IMR-90 (cell line): ENCODE measurements at regions not wholly inside any gene's neighbourhood (a gene's known extent, or its start where the extent isn't known, plus 50 kb on each side); places are given as distances from the start of the nearest gene placed in this dataset.

Experiments
- ATAC-seq: fragments of 200-7000 bp; cut with Tn5 transposase; 2 replicates; pipeline ENCODE4 v1.9.1; 2020; ENCODE audit warnings: low read depth, mild to moderate bottlenecking, moderate library complexity
- BruUV-seq: library from RNA; stranded (reverse); fragments of 400-500 nt; replicated peaks from 2 replicates; lab custom pipeline; 2021; lab: Mats Ljungman, UMichigan
- CTCF ChIA-PET: fragments of 300-600 bp; formaldehyde crosslinking; extraction: SDS; loops from one replicate; lab custom pipeline; 2021; ENCODE audit warnings: antibody characterized with exemption; lab: Yijun Ruan, JAX
- POLR2A ChIA-PET: fragments of 300-600 bp; sonication (Branson Sonifier 250); formaldehyde crosslinking; loops from one replicate; lab custom pipeline; 2022; ENCODE audit warnings: antibody characterized with exemption; ENCODE audit not compliant: unreplicated experiment; lab: Charles Lee
- DNase-seq: peaks from one replicate; pipeline ENCODE4 v3.0.0; 2013
- H2AFZ ChIP-seq: replicated peaks from 2 replicates; pipeline ENCODE3; 2013; ENCODE audit warnings: low read length, mild to moderate bottlenecking; ENCODE audit not compliant: poor library complexity
- H2AK5ac ChIP-seq: 2 replicates; pipeline ENCODE4 v1.6.1; 2013; ENCODE audit warnings: low read depth, low read length, inconsistent platforms
- H2AK9ac ChIP-seq: replicated peaks from 2 replicates; pipeline ENCODE3; 2013; ENCODE audit warnings: mild to moderate bottlenecking, low read depth, low read length, moderate library complexity; ENCODE audit not compliant: poor library complexity
- H2BK120ac ChIP-seq: 2 replicates; pipeline ENCODE4 v1.6.1; 2013; ENCODE audit warnings: low read depth, low read length, inconsistent platforms
- H2BK15ac ChIP-seq: 3 replicates; pipeline ENCODE4 v1.6.1; 2013; ENCODE audit warnings: low read depth, low read length, inconsistent platforms
- H2BK20ac ChIP-seq: 2 replicates; pipeline ENCODE4 v1.6.1; 2013; ENCODE audit warnings: low read depth, mild to moderate bottlenecking, inconsistent platforms, low read length, moderate library complexity
- H2BK5ac ChIP-seq: 2 replicates; pipeline ENCODE4 v1.6.1; 2013; ENCODE audit warnings: mild to moderate bottlenecking, low read depth, low read length, inconsistent platforms; ENCODE audit not compliant: poor library complexity, severe bottlenecking
- H3K14ac ChIP-seq: replicated peaks from 2 replicates; pipeline ENCODE4 v1.6.1; 2013; ENCODE audit warnings: low read depth, low read length, inconsistent platforms
- H3K18ac ChIP-seq: 2 replicates; pipeline ENCODE4 v1.6.1; 2013; ENCODE audit warnings: low read depth, low read length, control low read depth
- H3K23ac ChIP-seq: 2 replicates; pipeline ENCODE4 v1.6.1; 2013; ENCODE audit warnings: low read depth, low read length, inconsistent platforms
- H3K27ac ChIP-seq: 2 replicates; pipeline ENCODE4 v1.5.1; 2013; ENCODE audit warnings: mild to moderate bottlenecking, control low read depth, low read length; ENCODE audit not compliant: insufficient read depth
- H3K27me3 ChIP-seq: 2 replicates; pipeline ENCODE4 v1.6.1; 2013; ENCODE audit warnings: low read length; ENCODE audit not compliant: control insufficient read depth, insufficient read depth
- H3K36me3 ChIP-seq: 2 replicates; pipeline ENCODE4 v1.6.1; 2013; ENCODE audit warnings: low read length, mixed read lengths; ENCODE audit not compliant: control insufficient read depth, insufficient read depth
- H3K4ac ChIP-seq: 2 replicates; pipeline ENCODE4 v1.6.1; 2013; ENCODE audit warnings: low read depth, low read length, inconsistent platforms
- H3K4me1 ChIP-seq: 2 replicates; pipeline ENCODE4 v1.6.1; 2013; ENCODE audit warnings: low read length, mixed read lengths; ENCODE audit not compliant: control insufficient read depth, insufficient read depth
- H3K4me2 ChIP-seq: 2 replicates; pipeline ENCODE4 v1.6.1; 2013; ENCODE audit warnings: low read depth, mild to moderate bottlenecking, control low read depth, low read length, moderate library complexity
- H3K4me3 ChIP-seq: 2 replicates; pipeline ENCODE4 v1.5.1; 2013; ENCODE audit warnings: low read depth, mild to moderate bottlenecking, control low read depth, low read length, moderate library complexity; ENCODE audit not compliant: insufficient read depth
- H3K56ac ChIP-seq: 2 replicates; pipeline ENCODE4 v1.6.1; 2013; ENCODE audit warnings: low read length, inconsistent platforms; ENCODE audit not compliant: insufficient read depth; ENCODE audit errors: extremely low read depth
- H3K79me1 ChIP-seq, 2 experiments: 2 replicates each; pipeline ENCODE4 v1.6.1; 2013; ENCODE audit warnings: low read length in 2 of 2, inconsistent platforms in 1 of 2, low read depth in 1 of 2
- H3K9ac ChIP-seq: 2 replicates; pipeline ENCODE4 v1.6.1; 2013; ENCODE audit warnings: low read depth, low read length, control low read depth
- H3K9me1 ChIP-seq: 2 replicates; pipeline ENCODE4 v1.6.1; 2013; ENCODE audit warnings: low read length, inconsistent platforms; ENCODE audit not compliant: insufficient read depth
- H3K9me3 ChIP-seq: 2 replicates; pipeline ENCODE4 v1.6.1; 2013; ENCODE audit warnings: low read length; ENCODE audit not compliant: control insufficient read depth, insufficient read depth
- H4K20me1 ChIP-seq: 2 replicates; pipeline ENCODE4 v1.6.1; 2013; ENCODE audit warnings: low read length, inconsistent platforms; ENCODE audit not compliant: insufficient read depth
- H4K5ac ChIP-seq: 2 replicates; pipeline ENCODE4 v1.6.1; 2013; ENCODE audit warnings: mild to moderate bottlenecking, low read depth, low read length, control low read depth
- H4K8ac ChIP-seq, 2 experiments: 2 replicates each; pipeline ENCODE4 v1.6.1; 2013; ENCODE audit warnings: low read depth in 2 of 2, low read length in 2 of 2, control low read depth in 1 of 2, inconsistent platforms in 1 of 2
- H4K91ac ChIP-seq: 2 replicates; pipeline ENCODE4 v1.6.1; 2013; ENCODE audit warnings: low read depth, low read length, inconsistent platforms; ENCODE audit not compliant: insufficient read depth
- BHLHE40 ChIP-seq: fragments of 150-350 bp; IDR thresholded peaks from 2 replicates; pipeline ENCODE4 v1.6.1; 2016; ENCODE audit warnings: mild to moderate bottlenecking, low read depth, low read length
- CEBPB ChIP-seq: IDR thresholded peaks from 2 replicates; pipeline ENCODE4 v1.6.1; 2012; ENCODE audit warnings: low read depth, low read length, improper control_type of control experiment
- CHD1 ChIP-seq: IDR thresholded peaks from 2 replicates; pipeline ENCODE4 v1.6.1; 2012; ENCODE audit warnings: low read depth, low read length, improper control_type of control experiment
- FOS ChIP-seq: fragments of 150-350 bp; IDR thresholded peaks from 2 replicates; pipeline ENCODE4 v1.6.1; 2016; ENCODE audit warnings: low read depth, low read length
- MAFK ChIP-seq: IDR thresholded peaks from 2 replicates; pipeline ENCODE4 v1.6.1; 2012; ENCODE audit warnings: low read depth, low read length, improper control_type of control experiment
- MAZ ChIP-seq: IDR thresholded peaks from 2 replicates; pipeline ENCODE4 v1.6.1; 2012; ENCODE audit warnings: low read depth, mild to moderate bottlenecking, low read length, improper control_type of control experiment, moderate library complexity, borderline replicate concordance
- MXI1 ChIP-seq: IDR thresholded peaks from 2 replicates; pipeline ENCODE4 v1.6.1; 2012; ENCODE audit warnings: low read depth, mild to moderate bottlenecking, low read length, moderate library complexity, borderline replicate concordance
- NFE2L2 ChIP-seq: fragments of 150-350 bp; IDR thresholded peaks from 2 replicates; pipeline ENCODE4 v1.6.1; 2016; ENCODE audit warnings: low read depth, mild to moderate bottlenecking, low read length
- POLR2A ChIP-seq: IDR thresholded peaks from 2 replicates; pipeline ENCODE4 v1.6.1; 2012; ENCODE audit warnings: mild to moderate bottlenecking, low read depth, low read length
- RAD21 ChIP-seq: IDR thresholded peaks from 2 replicates; pipeline ENCODE4 v1.6.1; 2012; ENCODE audit warnings: low read length, improper control_type of control experiment
- RCOR1 ChIP-seq: IDR thresholded peaks from 2 replicates; pipeline ENCODE4 v1.6.1; 2012; ENCODE audit warnings: mild to moderate bottlenecking, low read length, improper control_type of control experiment; ENCODE audit not compliant: insufficient replicate concordance
- RFX5 ChIP-seq: IDR thresholded peaks from 2 replicates; pipeline ENCODE4 v1.8.0; 2012; ENCODE audit warnings: low read depth, mild to moderate bottlenecking, low read length, moderate library complexity
- SMC3 ChIP-seq: fragments of 150-350 bp; IDR thresholded peaks from 2 replicates; pipeline ENCODE4 v1.6.1; 2016; ENCODE audit warnings: low read depth, mild to moderate bottlenecking, antibody characterized with exemption, low read length, moderate library complexity
- WGBS, 2 experiments: methylation state at CpG; one replicate each; pipeline versions ENCODE4 v1.1.5 to v1.1.7; 2013; ENCODE audit warnings: missing lambda C conversion rate in 2 of 2; ENCODE audit not compliant: insufficient read length in 1 of 2; ENCODE audit errors: extremely low coverage in 2 of 2; 5-methylcytosine and 5-hydroxymethylcytosine counted together
- dilution Hi-C: fragments of 300-500 bp; cut with HindIII; formaldehyde crosslinking; loops from one replicate; pipeline ENCODE4 v1.14.3; 2018; ENCODE audit warnings: low sequenced_read_pairs; ENCODE audit not compliant: unreplicated experiment
- in situ Hi-C: fragments of 300-500 bp; cut with MboI; formaldehyde crosslinking; loops from 3 replicates; pipeline ENCODE4 v1.14.3; 2019; ENCODE audit warnings: low sequenced_read_pairs, inconsistent platforms, mixed read lengths
- intact Hi-C: fragments of 100-400 bp; cut with micrococcal nuclease; formaldehyde crosslinking; loops from 2 replicates; pipeline ENCODE4 v1.10.0; 2022
- TF ChIP-seq, protein P1 (sequence below): conservative IDR thresholded peaks from 2 replicates; pipeline ENCODE4 v1.5.1; 2012; ENCODE audit warnings: mild to moderate bottlenecking, low read depth, low read length, improper control_type of control experiment
- TF ChIP-seq, protein P2 (sequence below): fragments of 150-350 bp; IDR thresholded peaks from 2 replicates; pipeline ENCODE4 v1.6.1; 2017; ENCODE audit warnings: mild to moderate bottlenecking, antibody characterized with exemption, low read length, low read depth
- TF ChIP-seq, protein P3 (sequence below): fragments of 150-350 bp; IDR thresholded peaks from 2 replicates; pipeline ENCODE4 v1.6.1; 2016; ENCODE audit warnings: low read depth, mild to moderate bottlenecking, low read length, moderate library complexity, borderline replicate concordance

GRCh38 chr11:12604557-12605153 is 69.6 kb upstream of the TEAD1 start:
- Histone ChIP-seq H3K4me2 (no peak overlapping the region), H2BK15ac (peak overlapping the region; percentile 5; the same call in 2 of the 3 replicates), H4K20me1 (no peaks in the 10 kb centered on the region), H2AK5ac (peak overlapping the region; percentile 26; the same call in 1 of the 2 replicates), H3K4me3 (no peak overlapping the region), H3K14ac (peak overlapping the region; percentile 22; the same call in 1 of the 2 replicates), H3K27ac (no peak overlapping the region), H4K91ac (no peak overlapping the region; the same call in 1 of the 2 replicates), H2BK20ac (no peak overlapping the region), H3K23ac (no peak overlapping the region), H2AK9ac (no peak overlapping the region), H3K9me3 (no peaks in the 10 kb centered on the region), H3K4me1 (peaks cover 2% of the 10 kb centered on the region), H3K9ac (no peak overlapping the region), H3K18ac (peak overlapping the region; percentile 55; the same call in 1 of the 2 replicates), H3K36me3 (no peaks in the 10 kb centered on the region), H3K4ac (no peak overlapping the region), H2BK5ac (peak overlapping the region; percentile 46), H3K27me3 (no peaks in the 10 kb centered on the region), H2BK120ac (peak overlapping the region; percentile 7), H3K56ac (no peak overlapping the region), H4K5ac (no peak overlapping the region), H3K79me1 (no peaks in the 10 kb centered on the region), H4K8ac (no peak overlapping the region), H2AFZ (no peak overlapping the region), H3K9me1 (no peaks in the 10 kb centered on the region; the same call in 1 of the 2 replicates)
- TF ChIP-seq POLR2A (no peak), CEBPB (no peak), BHLHE40 (no peak), CHD1 (no peak), MXI1 (no peak), FOS (no peak), RAD21 (no peak), MAZ (no peak), SMC3 (no peak), RFX5 (no peak), NFE2L2 (no peak), RCOR1 (no peak), MAFK (no peak)
- TF ChIP-seq, protein P1, sequence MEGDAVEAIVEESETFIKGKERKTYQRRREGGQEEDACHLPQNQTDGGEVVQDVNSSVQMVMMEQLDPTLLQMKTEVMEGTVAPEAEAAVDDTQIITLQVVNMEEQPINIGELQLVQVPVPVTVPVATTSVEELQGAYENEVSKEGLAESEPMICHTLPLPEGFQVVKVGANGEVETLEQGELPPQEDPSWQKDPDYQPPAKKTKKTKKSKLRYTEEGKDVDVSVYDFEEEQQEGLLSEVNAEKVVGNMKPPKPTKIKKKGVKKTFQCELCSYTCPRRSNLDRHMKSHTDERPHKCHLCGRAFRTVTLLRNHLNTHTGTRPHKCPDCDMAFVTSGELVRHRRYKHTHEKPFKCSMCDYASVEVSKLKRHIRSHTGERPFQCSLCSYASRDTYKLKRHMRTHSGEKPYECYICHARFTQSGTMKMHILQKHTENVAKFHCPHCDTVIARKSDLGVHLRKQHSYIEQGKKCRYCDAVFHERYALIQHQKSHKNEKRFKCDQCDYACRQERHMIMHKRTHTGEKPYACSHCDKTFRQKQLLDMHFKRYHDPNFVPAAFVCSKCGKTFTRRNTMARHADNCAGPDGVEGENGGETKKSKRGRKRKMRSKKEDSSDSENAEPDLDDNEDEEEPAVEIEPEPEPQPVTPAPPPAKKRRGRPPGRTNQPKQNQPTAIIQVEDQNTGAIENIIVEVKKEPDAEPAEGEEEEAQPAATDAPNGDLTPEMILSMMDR: no peak
- TF ChIP-seq, protein P2, sequence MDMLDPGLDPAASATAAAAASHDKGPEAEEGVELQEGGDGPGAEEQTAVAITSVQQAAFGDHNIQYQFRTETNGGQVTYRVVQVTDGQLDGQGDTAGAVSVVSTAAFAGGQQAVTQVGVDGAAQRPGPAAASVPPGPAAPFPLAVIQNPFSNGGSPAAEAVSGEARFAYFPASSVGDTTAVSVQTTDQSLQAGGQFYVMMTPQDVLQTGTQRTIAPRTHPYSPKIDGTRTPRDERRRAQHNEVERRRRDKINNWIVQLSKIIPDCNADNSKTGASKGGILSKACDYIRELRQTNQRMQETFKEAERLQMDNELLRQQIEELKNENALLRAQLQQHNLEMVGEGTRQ: no peak
- TF ChIP-seq, protein P3, sequence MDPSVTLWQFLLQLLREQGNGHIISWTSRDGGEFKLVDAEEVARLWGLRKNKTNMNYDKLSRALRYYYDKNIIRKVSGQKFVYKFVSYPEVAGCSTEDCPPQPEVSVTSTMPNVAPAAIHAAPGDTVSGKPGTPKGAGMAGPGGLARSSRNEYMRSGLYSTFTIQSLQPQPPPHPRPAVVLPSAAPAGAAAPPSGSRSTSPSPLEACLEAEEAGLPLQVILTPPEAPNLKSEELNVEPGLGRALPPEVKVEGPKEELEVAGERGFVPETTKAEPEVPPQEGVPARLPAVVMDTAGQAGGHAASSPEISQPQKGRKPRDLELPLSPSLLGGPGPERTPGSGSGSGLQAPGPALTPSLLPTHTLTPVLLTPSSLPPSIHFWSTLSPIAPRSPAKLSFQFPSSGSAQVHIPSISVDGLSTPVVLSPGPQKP: no peak
- ATAC-seq (peak; percentile 28), DNase-seq (peak; percentile 29)
- no CpG with 5 or more reads among the region's 1 CpG for WGBS, 2 experiments
- no TSS peak for BruUV-seq
- in situ Hi-C loops: no loop called here
- ChIA-PET POLR2A (no interaction called here), CTCF (no interaction called here)
- intact Hi-C loops: no loop called here
- dilution Hi-C loops: no loop called here
